Lower leg skin (tissue), 4 donors: ENCODE measurements at regions not wholly inside any gene's neighbourhood (a gene's known extent, or its start where the extent isn't known, plus 50 kb on each side); places are given as distances from the start of the nearest gene placed in this dataset.

Experiments used
- DNase-seq, 2 donors: peaks; one replicate each; pipeline ENCODE4 v3.0.0-alpha.2; 2019; ENCODE audit warnings: low spot score in 2 of 2
- H3K4me3 ChIP-seq: fragments of 200-600 bp; sonication (generic); 2 replicates; pipeline ENCODE4 v1.5.1; 2017; ENCODE audit warnings: mild to moderate bottlenecking, low read depth; ENCODE audit not compliant: poor library complexity, severe bottlenecking
- CTCF ChIP-seq, 3 donors: fragments of 450-650 bp; IDR thresholded peaks; one replicate each; pipeline ENCODE4 v1.5.1; 2016; ENCODE audit warnings: antibody characterized with exemption in 3 of 3, mild to moderate bottlenecking in 3 of 3, moderate library complexity in 2 of 3
- POLR2A ChIP-seq, 2 donors: fragments of 450-650 bp; IDR thresholded peaks; one replicate each; pipeline ENCODE4 v1.6.1; 2016 to 2017; ENCODE audit warnings: antibody characterized with exemption in 2 of 2, mild to moderate bottlenecking in 1 of 2, moderate library complexity in 1 of 2
- WGBS, 2 donors: methylation state at CpG; one replicate each; pipeline ENCODE4 v1.1.5; 2018; 5-methylcytosine and 5-hydroxymethylcytosine counted together
- intact Hi-C: fragments of 100-400 bp; cut with DNase I; formaldehyde crosslinking; loops from one replicate; pipeline ENCODE4 v1.15.0; 2023; ENCODE audit warnings: low total_unique reads

- no peak overlapping the region for H3K4me3 ChIP-seq
- no peak for DNase-seq
- intact Hi-C loops: no loop called here
- no peak for TF ChIP-seq CTCF (IDR thresholded peaks at IDR 0.05)
- no peak for TF ChIP-seq POLR2A (IDR thresholded peaks at IDR 0.05)
- WGBS, 2 donors: 91 to 92% methylated on average over 28 of the region's 29 CpGs
These were observed 85.0 kb upstream of the ARHGEF7 start for GRCh38 chr13:111029957-111030609.

GRCh38 chr13:111027458-111028439, 87.4 kb upstream of the ARHGEF7 start:
- intact Hi-C loops: no loop called here
- no peak overlapping the region for H3K4me3 ChIP-seq
- 56 to 59% methylated on average over 16 of the region's 16 CpGs for WGBS, 2 donors
- no peak for TF ChIP-seq POLR2A (IDR thresholded peaks at IDR 0.05)
- no peak for TF ChIP-seq CTCF (IDR thresholded peaks at IDR 0.05)
- no peak for DNase-seq

GRCh38 chr13:111025310-111025709, 89.8 kb upstream of the ARHGEF7 start:
- 81 to 84% methylated on average over 1 of the region's 1 CpG for WGBS, 2 donors
- intact Hi-C loops: no loop called here
- no peak for DNase-seq
- no peak overlapping the region for H3K4me3 ChIP-seq
- TF ChIP-seq POLR2A (IDR thresholded peaks at IDR 0.05) (no peak), CTCF (IDR thresholded peaks at IDR 0.05) (no peak)

GRCh38 chr13:111022886-111023285, 92.2 kb upstream of the ARHGEF7 start:
- DNase-seq: no peak
- no peak for TF ChIP-seq CTCF (IDR thresholded peaks at IDR 0.05)
- no peak for TF ChIP-seq POLR2A (IDR thresholded peaks at IDR 0.05)
- WGBS, 2 donors: 89% methylated on average over 6 of the region's 6 CpGs
- no peak overlapping the region for H3K4me3 ChIP-seq
- intact Hi-C loops: no loop called here

- no peak for TF ChIP-seq CTCF (IDR thresholded peaks at IDR 0.05)
- TF ChIP-seq POLR2A (IDR thresholded peaks at IDR 0.05): no peak
- intact Hi-C loops: no loop called here
- no peak for DNase-seq
- WGBS, 2 donors: 93% methylated on average over 1 of the region's 1 CpG
- no peak overlapping the region for H3K4me3 ChIP-seq
These were observed 92.9 kb upstream of the ARHGEF7 start for GRCh38 chr13:111022241-111022640.
